HG03175 (cell line): ENCODE measurements at regions not wholly inside any gene's neighbourhood (a gene's known extent, or its start where the extent isn't known, plus 50 kb on each side); places are given as distances from the start of the nearest gene placed in this dataset.

ENCODE experiments used
- ATAC-seq: cut with Tn5 transposase; IDR thresholded peaks from one replicate; pipeline ENCODE4 v1.9.1; 2021; ENCODE audit warnings: mild to moderate bottlenecking, moderate library complexity; ENCODE audit not compliant: unreplicated experiment

DNA sequence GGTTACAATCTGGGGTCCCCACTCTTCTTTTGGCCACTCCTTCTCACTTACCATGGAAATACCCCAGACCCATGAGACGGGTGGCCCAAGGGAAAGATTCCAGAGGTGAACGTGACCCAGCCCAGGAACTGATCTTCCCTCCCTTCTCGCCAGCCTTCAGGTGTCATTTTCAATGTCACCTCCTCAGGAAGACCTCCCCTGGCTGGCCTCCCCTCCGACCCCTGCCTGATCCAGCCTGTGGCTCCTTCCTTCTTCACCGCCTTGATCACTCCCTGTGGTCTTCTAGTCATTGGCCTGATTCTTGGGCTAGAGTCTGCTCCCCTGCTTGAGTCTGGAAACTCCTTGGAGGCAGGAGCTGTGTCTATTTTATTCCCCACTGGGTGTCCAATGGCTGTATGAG, 146.1 kb downstream of the SMAD6 start:
- ATAC-seq: no peak

DNA sequence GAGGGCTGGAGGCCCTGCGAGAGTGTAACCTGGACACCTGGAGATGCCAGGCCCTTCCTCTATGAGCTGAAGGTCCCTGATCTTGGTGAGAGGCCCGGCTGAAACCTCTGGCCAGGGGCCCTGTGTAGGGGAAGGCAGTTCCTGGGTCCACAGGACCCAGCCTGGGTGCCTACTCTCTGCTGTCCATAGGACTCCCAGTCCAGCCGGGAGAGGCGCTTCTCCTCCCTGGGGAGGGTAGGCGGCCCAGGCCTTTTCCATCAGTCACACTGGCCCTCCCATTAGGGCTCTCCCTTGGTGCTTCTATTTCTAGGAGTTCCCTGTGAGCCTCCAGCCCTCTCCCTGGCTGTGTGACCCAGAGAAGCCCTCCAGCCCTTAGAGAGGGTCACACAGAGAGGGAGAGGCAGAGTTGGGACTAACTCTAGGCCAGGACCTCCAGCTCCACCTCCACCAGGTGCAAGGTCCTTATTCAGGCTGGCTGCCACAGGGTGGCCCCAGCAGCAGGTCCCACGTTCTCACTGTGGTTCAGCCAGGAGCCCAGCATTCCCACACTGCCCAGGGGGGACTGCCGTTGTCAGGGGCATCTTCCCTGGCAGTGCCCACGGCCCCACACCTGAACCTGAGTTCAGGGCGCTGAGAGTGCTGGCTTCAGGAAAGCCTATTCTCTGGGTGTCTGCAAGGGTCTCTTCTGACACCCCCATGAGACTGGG, 146.8 kb downstream of the SMAD6 start:
- no peak for ATAC-seq

DNA sequence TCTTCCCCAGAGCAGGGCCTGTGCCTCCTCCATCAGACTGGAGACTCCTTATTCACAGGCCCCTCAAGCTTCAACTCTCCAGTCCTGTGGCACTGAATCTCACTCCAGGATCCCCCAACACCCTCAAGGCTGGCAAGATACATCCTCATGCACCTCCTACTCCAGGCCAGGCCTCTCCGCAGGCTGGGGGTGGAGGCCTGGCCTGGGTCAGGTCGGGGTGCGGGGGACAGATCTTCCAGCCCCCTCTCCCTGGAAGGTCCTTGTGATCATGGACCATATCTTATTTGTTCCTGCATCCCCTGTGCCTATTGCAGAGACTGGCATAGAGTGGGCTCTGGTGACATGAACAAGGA, 147.3 kb downstream of the SMAD6 start:
- ATAC-seq: no peak

DNA sequence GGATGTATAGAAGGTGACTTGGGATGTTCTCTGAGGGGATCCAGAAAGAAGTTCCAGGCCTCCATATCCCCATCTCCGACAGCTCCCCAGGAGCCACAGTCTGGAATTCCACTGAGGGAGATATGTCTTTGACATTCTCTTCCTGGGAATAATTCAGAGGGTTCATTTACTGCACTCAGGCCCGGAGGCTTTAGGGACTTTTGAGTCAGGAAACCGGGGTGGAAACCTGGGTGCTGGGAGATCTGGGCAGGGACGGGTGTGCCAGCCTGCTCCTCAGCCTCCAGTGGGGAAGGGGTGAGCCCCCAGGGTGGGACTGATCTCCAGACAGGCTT, 147.7 kb downstream of the SMAD6 start:
- ATAC-seq: no peak

DNA sequence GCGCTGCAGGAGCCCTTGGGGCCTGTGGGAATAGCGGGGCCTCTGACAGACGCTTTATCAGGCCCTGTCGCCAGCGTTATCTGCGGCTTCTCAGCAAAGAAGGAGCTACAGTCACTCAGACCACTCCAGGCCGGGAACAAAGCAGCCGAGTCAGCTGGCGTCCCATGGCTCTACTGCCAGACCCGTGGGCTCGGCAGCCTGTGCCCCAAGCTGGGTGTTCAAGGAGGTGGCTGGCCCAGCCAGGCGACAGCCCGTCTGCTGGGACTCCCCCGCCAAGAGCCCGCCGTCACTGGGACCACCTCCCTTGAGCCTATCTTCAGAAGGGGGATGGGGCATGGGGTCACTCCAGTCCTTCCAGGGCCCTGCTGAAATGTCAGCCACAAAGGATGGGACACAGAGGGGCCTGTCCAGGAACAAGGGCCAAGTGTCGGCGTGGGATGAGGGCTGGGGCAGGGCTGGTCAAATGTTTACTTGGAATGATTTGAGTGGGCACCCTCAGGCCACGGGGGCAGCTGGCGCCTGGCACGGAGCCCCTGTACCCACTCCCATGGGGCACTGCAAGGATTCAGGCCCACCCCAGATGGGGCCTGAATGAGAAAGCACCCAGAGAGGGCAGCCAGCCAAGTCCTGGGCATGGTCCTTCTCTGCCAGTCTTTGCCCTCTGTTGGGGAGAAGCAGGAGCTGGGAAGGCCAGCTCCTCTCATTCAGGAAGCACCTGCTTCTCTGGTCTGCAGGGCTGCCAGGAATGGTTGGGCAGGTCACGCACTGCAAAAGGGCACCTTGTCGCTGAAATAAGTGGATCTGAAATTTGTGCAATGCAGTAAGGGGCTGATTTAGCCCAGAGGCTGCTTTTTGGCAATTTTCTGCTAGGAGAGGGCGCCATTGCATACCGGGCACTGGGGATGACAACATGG, 148.3 kb downstream of the SMAD6 start:
- ATAC-seq: no peak

DNA sequence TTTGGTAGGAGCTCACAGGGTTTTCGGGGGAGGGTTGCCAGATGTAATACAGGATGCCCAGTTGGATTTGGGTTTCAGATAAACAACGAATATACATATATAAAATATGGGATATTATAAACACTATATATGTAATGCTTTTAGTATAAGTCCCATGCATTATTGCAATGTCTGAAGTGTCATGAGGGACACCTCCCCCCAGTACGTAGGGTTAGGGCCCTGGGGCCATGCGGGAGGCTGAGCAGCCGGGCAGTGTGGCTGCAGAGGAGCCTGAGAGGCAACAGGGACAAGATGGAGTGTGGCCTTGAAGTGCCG, 148.9 kb downstream of the SMAD6 start:
- ATAC-seq: no peak

DNA sequence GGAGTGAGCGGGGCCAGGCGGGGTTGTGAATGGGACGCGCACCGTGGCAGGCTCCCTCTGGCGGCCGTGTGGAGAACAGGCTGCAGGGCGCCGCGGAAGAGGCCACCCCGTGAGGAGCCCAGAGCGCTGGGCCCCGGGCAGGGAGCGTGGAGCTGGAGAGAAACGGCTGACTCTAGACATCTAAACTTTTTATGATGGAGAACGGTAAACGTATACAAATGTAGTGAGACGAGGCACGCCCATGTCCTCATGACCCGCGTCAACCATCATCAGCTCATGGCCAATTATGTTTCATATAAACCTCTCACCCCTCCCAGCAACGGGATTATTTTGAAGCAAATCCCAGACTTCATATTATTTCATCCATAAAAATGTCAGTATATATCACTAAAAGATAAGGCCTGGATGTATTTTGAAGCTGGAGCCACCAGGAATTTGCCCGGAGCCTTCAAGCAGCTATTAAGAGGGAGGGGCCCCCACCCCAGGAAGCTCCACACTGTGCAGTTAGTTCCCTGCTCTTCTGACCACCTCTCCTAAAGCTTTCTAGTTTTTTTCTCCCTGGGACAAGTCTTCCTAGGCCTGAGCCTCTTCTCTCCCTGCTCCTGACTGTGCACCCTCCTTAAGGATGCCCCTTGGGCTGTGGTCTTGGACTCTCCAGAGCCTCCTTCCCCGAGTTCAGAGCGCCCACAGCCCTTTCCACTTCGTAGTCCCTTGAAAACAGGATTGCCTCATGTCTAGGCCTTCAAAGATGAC, 149.5 kb downstream of the SMAD6 start:
- peak; percentile 83 for ATAC-seq

DNA sequence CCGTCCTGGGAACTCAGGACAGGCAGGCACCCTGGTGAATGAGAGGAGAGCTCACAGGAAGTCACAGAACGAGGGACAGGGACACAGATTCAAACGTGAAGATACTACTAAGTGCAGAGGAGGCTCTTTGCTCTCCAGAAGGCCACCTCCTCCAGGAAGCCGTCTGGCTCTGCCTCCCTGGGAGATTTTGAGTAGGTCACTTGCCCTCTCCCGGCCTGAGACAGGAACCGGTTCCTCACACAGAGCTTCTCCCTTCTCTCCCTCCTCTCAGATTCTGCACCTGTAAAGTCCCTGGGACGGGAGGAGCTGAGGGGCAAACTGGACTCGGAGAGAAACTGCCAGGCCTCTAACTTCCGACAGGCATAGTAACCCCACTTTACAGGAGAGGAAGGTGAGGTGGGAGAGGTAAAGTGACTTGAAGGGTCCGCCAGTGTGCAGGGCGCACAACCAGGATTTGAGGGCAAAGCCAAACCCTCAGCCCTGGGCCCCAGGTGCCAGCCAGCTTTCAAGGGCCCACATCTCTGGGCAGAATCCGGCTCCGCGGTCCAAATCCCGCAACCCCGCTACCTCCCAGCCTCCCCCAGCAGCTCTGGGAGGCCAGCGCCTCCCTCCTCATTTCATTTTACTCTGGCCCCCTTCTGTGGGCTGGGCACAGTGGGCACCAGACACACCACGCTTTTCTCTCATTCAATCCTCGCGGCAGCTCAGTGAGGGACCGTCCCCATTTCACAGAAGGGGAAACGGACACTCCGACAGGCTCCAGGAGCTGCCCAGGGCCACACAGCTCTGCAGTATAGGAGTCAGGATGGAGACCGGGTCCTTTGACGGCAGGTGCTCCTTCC, 150.2 kb downstream of the SMAD6 start:
- no peak for ATAC-seq

DNA sequence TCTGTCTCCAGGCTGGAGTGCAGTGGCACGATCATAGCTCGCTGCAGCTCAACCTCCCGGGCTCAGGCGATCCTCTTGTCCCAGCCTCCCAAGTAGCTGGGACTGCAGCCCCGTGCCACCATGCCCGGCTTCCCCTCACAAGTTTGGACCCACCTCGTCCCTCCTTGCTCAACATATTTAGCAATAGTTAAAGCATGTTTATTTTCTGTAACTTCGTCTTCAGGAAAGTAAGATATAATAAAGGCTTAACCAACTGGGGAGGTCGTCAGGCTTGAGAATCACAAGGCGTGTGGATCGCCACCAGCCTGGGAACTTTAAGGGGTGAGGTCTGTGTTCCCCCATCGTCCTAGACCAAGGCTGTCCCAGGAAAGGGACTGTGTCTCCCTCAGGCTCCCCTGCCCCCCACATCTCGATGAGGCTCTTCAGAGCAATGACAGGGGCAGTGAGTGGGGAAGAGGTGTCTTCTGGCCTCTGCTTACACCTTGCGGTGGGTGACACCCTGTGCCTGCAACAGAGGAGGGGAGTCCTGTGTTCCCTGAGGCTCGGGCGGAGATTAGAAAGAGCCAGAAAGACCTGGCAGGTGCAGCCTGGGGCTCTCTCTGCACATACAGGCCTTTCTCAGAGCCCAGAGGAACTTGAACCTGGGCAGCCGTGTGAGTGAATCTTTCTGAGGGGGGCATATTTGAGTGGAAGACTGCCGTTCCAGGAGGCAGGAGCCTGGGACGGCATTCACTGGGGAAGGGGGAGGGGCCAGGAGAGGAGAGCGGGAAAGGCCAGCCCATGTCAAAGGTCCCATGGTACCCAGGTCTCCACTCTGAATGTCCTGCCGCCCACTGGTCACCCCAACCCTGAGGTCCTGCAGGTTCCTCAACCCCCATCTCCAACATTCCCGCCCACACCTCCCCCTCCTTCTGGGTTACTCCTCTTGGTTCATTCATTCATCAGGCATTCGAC, 152.3 kb downstream of the SMAD6 start:
- no peak for ATAC-seq

DNA sequence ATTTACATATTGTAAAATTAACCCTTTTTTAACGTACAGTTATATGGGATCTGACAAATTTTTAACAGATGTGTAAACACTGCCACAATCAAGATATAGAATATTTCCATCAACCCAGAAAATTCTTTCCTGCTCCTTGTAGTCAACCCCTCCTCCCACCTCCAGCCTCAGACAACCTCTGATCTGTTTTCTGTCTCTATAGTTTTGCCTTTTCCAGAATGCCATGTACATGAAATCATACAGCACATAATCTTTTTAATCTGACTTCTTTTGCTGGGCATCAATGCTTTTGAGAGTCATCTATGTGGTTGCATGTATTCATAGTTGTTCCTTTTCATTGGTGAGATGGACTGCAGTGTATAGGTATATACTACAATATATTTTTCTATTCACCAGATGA, 153.0 kb downstream of the SMAD6 start:
- no peak for ATAC-seq

DNA sequence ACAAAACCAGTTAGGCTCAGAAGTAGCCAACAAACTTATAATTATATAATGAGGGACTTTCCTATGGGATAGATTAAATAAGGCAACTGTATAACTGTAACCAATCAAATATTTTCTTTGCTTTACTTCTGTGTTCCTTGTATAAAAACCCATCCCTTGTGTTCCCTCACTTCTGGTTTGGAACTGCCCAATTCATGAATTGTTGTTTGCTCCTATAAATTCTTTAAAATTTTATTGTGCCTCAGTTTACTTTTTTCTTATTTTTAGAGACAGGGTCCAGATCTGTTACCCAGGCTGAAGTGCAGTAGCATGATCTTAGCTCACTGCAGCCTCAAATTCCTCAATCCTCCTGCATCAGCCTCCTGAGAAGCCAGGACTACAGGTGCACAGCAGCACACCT, 155.7 kb downstream of the SMAD6 start:
- ATAC-seq: no peak

DNA sequence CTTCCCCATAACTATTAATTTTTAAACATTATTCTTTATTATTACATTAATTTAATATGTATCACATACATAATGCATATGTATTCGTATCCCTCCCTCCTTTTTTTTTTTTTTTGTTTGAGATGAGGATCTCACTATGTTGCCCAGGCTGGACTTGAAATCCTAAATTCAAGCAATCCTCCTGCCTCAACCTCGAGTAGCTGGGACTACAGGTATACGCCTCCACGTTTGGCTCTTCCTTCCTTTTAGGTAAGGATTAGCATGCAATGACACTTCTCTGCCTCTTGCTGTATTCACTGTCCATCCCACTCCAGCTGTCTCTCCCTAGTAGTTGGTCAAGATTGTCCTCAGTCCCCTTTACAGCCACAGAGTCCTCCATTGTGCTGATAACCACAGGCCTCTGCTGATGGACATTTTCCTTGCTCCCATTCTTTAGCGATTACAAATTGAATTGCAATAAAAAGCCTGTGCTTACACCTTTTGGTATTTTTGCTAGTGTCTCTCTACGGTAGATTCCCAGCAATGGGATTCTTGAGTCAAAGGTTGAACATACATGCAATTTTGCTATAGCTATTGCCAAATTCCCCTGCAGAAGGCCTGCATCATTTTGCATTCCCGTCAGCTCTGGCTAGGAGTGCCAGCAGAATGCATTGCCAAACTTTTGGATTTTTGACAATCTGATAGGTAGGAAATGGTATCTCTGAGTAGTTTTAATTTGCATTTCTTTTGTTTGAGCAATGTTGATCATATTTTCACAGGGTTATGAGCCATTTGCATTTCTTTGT, 156.6 kb downstream of the SMAD6 start:
- no peak for ATAC-seq

DNA sequence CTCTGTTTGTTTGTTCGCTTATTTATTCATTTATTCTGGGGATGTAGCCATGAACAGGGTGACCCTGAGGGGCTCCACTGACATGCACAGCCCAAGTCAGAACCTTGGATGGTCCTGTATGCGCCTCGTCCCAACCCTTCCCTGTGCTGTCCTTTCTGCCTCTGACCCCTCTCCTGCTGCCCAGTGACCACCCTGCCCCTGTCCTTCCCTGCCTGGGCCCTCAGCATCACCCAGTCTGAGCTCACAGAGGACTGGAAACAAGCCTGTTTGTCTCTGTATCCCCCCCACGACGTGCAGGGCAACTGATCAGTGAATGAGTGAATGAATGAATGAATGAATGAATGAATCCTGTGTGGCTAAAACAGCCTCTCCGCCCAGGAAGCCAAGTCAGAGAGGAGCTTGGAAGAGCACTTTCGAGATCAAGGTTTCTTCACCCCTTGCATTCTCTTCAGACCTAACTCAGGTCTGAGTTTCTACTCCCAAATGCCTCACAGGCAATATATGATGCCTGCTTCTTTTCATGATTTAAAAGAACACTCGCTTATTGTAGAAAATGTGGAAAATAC, 157.7 kb downstream of the SMAD6 start:
- ATAC-seq: no peak

DNA sequence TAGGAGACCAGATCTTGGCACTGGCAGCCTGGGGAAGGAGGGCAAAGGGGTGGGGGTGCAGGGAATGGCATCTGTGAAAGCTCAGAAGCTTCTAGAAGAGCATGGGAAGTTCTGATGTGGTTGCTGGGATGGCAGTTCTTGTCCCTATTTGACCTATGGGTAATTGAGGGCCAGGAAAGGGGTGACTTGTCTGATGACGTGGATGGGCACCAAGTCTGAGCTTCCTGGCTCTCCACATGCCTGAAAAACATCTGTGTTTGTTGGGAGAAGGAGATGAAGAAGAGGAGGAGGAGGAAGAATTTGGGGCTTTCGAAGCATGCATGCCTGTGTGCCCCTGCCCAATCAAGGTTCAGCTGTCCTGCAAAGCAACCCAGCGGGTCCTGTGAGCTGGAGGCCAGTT, 158.8 kb downstream of the SMAD6 start:
- no peak for ATAC-seq

DNA sequence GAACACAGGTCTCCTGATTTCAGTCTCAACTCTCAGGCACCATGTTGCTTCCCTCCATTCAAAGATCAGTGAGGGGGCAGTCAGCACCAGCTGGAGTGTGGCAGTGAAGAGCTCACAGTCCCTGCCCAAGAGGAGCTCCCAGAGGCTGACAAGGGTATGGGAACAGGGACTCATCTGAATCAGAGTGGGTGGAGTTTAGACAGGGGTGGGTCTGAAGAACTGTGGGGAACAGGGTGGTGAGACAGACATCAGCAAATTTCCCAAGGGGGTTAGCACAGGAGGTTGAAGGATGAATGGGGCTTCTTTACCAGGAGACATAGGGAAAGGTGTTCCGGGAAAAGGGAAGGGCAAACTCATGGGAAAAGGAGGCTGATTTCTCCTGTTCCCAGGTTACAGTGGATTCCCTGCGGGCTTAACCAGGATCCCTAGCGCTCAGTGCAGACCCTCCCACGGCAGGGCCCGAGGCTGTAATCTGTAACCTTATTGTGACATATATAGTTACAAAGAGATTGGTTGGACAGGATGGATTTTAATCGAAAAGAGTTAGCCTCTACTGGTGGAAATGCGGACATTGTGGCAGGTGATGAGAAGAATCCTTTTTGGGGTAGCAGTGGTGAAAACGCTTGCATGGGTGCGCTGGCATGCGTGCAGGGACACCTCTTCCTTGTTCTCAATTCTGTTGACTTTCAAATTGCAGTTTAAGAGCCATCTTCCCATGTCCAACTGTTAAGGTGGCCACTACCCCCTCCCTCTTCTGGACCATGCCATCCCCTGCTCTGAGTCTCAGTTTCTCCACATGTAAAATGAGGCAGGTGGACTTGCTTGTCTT, 160.3 kb downstream of the SMAD6 start:
- ATAC-seq: no peak

DNA sequence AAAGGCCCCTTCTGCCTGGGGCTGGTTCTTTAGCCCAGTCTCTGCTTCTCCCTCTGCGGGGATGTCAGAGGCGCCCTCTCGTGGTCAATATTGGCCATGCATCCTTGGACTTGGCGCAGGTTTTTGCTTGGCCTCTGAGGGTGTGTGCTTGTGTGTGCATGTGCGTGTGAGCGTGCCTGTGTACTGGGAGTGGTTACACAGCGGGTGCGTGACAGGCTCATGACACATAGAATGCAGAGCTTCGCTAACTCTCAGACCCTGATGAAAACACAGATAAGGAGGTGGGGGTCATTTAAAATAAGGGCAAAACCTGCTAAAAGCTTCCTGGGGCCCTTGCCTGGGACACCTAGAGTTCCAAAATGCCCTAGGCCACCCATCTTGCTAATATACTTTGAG, 160.9 kb downstream of the SMAD6 start:
- ATAC-seq: peak; percentile 62

DNA sequence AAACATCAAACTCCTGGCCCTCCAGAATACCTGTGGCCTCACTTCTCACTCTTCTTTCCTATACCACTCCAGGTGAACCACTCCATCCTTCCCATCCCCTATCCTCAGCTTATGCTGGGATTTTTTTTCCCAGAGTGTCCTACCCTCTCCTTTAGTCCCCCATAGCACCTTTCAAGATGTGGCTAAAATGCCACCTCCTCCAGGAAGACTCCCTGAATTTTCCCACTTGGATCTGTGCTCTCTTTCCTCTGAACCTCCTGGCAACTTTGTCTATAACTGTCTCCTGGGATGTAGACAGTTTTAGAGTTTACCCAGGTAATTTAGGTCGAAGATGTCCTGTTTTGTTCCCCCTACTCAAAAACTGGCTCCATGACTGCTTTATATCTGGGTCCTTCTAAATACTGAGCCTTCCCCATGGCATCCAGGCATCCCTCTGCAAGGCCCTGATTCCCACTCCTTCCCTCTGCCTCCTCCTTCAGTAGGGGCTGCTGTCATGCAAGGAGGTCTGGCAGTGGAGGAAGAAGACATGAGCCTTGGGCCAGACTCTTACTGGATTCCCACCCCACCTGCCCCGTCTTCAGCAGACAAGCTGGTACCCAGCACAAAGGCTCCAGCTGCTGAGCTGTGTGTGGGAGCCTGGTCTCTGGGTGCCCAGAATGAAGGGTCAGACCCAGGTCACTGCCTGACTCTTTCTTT, 161.5 kb downstream of the SMAD6 start:
- ATAC-seq: no peak
